Loucy (cell line): ENCODE measurements at regions not wholly inside any gene's neighbourhood (a gene's known extent, or its start where the extent isn't known, plus 50 kb on each side); places are given as distances from the start of the nearest gene placed in this dataset.

Experiments used
- EZH2phosphoT487 ChIP-seq: fragments of 200-600 bp; IDR thresholded peaks from 2 replicates; pipeline ENCODE4 v1.6.1; 2018; ENCODE audit warnings: antibody characterized with exemption, mild to moderate bottlenecking, moderate library complexity, borderline replicate concordance
- TF ChIP-seq, protein P1 (sequence below): fragments of 200-600 bp; sonication (generic); conservative IDR thresholded peaks from 2 replicates; pipeline ENCODE4 v1.5.1; 2014; ENCODE audit warnings: mild to moderate bottlenecking, antibody characterized with exemption, low read length

DNA sequence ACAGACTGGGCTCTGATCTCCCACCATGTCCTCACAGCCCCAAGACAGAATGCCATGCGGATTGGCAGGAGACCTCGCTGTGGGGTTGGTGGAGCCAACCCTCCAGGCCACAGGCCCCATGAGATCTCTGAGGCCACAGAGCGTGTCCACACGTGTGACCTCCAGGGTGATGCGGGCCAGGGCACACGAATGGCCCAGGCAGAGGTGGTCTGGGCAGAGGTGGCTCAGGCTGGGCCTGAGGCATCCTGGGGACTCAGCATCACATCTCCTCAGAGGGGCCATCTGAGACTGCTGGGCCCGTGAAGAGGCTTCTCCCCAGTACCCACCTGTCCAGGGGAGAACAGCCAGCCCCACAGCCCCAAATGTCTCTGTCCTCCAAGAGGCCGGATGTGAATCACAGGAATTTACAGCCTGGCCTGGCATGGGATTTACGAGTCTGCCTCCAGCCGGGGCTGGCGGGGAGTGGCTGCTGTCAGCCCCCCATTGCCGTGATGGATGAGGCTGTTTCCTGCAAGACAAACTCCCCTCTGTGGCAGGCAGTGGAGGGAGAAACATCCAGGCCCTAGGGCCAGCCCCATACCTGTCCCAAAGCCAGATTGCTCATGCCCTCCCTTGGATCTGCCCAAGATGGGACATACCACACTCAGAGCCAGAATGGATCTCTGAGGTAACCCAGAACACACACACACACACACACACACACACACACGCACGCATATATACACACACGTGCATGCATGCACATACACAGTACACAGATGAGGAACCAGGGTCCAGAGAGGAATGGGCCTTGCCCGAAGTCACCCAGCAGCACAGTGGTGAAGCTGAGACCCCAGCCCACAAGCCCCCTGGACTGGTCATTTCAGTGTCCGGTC lies 208.3 kb downstream of the TBC1D2B start:
- TF ChIP-seq, protein P1, sequence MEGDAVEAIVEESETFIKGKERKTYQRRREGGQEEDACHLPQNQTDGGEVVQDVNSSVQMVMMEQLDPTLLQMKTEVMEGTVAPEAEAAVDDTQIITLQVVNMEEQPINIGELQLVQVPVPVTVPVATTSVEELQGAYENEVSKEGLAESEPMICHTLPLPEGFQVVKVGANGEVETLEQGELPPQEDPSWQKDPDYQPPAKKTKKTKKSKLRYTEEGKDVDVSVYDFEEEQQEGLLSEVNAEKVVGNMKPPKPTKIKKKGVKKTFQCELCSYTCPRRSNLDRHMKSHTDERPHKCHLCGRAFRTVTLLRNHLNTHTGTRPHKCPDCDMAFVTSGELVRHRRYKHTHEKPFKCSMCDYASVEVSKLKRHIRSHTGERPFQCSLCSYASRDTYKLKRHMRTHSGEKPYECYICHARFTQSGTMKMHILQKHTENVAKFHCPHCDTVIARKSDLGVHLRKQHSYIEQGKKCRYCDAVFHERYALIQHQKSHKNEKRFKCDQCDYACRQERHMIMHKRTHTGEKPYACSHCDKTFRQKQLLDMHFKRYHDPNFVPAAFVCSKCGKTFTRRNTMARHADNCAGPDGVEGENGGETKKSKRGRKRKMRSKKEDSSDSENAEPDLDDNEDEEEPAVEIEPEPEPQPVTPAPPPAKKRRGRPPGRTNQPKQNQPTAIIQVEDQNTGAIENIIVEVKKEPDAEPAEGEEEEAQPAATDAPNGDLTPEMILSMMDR = no peak
- no peak for TF ChIP-seq EZH2phosphoT487
